G401 (cell line): ENCODE measurements at regions not wholly inside any gene's neighbourhood (a gene's known extent, or its start where the extent isn't known, plus 50 kb on each side); places are given as distances from the start of the nearest gene placed in this dataset.

Experiments used
- DNase-seq: peaks from one replicate; pipeline ENCODE4 v3.0.0-alpha.2; 2015; ENCODE audit warnings: low spot score
- in situ Hi-C: cut with HindIII; loops from 2 replicates; pipeline ENCODE4 v1.10.0; 2016; ENCODE audit warnings: low sequenced_read_pairs, mixed read lengths

DNA sequence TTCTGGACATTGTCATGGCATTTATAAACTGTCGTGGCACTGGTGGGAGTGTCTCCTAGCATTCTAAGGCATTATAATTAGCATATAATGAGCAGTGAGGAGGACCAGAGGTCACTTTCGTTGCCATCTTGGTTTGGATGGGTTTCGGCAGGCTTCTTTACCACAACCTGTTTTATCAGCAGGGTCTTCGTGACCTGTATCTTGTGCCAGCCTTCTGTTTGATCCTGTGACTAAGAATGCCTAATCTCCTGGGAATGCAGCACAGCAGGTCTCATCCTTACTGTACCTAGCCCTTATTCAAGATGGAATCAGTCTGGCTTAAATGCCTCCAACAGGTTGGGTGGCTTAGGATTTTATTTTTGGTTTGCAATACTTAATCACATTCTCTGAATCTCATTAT, 142.7 kb upstream of the GGTLC1 start:
- in situ Hi-C loops: no loop called here
- no peak for DNase-seq

DNA sequence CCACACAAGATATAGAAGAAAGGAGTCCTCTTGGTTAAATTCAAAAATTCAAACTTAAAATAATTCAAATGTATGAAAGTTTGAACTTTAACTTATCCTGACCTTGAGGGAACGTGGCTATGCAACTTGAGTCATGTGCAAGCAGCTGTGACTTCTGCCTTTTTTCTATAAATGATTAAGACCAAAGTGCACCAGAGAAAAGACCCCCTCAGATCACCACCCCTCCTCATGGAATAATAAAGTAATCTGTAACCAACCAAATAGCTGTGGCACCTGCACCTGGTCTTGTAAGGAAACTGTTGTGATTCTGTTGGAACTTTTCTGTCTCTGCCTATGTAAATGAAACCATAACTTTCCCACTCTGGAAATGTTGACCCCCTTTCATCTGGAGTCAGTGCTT, 141.1 kb upstream of the GGTLC1 start:
- in situ Hi-C loops: no loop called here
- no peak for DNase-seq

DNA sequence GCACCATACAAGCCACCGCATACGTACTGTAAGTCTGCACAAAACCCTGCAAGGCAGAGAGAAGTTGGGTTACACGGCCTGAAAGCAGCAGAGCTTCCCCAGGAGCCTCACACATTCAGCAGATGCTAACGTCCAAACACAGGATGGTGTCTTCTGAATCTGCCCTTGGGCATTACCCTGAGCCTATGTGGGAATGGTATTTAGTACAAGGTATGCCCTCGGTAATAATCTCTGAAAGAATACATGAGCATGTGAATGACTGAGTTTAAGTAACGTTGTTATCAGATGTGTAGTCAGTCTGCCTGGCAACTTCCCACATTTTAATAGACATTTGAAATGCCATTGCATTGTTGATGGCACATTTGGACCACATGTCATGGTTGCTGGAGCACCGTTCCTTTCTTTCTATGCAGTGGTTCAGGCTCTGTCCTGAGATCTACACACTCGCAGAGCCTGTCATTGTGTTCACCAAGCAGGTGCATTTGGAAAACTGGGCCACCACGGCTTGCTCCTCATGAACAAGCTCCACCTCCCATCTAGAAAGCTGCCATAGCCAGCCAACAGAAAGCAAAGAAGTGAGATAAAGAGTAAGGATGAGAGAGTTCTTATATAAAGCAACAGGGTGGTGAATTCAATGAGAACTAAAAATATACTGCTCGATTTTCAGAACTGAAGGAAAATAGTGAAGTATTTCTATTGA, 136.5 kb upstream of the GGTLC1 start:
- DNase-seq: no peak
- in situ Hi-C loops: no loop called here

DNA sequence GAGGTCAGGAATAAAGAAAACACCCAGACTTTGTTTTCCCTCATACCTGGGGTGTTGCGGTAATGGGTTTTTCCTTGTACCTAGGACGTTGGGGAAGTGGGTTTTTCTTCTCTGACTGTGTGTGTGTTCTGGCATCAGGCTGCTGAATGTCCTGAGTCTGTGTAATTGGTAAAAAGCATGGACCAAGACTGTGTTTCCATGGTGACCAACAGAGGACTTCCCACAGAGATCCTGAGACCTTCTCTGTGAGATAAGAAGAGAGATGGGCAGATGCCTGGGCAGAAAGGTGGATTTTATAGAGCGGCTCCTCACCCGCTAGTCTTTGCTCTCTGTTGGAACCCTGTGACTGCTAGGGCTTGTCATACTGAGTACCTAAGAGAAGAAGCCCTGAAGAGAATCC, 135.4 kb upstream of the GGTLC1 start:
- in situ Hi-C loops: no loop called here
- no peak for DNase-seq

DNA sequence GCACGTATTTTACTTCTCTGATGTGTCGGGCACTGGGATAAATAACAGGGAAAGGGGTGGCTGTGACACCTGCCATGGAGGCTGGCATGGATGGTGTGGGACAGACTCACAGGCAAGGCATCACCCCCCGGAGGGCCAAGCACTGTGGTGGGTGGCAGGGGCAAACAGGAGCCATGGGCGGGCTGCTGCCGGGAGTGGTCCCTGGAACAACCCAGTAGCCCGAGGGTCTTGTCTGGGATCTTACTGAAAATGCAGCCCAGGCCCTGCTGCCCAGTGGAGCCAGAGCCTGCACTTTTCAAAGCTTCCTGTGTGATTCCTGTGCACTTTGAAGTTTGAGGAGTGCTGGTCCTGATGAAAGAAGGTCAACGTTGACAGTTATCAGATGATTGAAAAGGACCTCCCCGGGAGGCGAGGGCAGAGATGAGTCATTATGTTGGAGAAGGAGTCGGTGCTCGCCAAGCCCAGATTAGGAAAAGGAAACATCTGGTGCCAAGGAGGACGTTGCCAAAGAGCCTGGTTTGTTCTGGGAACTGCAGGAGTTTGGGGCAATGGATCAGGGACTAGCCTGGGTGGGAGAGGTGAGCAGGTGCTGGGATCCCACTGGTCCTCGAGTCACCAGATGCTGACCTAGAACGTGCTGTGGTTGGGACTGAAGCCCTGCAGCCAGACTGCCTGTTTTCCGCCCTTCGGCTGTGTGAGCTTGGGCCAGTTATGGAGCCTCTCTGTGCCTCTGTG, 130.0 kb upstream of the GGTLC1 start:
- no peak for DNase-seq
- in situ Hi-C loops: no loop called here

DNA sequence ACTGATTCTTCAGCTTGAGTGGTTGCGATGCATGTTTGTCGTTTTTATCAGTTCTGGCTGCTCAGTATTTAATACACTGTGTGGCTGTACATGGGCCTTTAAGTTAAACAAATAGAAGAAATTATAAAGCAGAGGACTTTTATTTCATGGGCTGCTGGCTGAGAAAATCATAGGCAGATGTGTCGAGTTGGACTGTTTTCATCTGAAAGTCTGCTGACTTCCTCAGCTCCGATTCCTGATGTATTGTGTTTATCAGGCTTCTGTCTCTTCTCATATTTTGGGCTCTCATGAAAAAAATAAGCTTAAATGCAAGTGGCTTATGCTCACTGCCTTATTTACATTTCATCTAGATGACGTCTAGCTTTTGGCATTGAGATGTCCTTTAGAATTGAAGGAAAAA, 129.5 kb upstream of the GGTLC1 start:
- in situ Hi-C loops: no loop called here
- DNase-seq: no peak

DNA sequence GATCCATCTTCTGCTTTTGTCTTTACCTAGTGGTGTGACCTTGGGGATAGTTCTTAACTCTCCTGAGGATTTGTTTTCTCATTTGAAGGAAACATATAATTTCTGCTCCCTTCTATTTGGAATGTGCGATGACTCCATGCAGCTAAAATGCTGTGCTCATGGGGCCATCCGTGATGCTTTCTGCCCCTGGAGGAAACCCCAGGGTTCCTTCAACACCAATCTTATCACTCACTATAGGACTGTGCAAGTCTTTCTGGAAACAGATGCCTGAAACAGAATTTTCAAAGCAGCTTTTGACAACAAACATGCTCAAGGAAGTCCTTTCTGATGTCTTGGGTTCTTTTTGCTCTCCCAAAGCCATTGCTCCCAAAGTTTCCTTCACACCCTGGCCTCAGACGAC, 128.8 kb upstream of the GGTLC1 start:
- in situ Hi-C loops: no loop called here
- no peak for DNase-seq

DNA sequence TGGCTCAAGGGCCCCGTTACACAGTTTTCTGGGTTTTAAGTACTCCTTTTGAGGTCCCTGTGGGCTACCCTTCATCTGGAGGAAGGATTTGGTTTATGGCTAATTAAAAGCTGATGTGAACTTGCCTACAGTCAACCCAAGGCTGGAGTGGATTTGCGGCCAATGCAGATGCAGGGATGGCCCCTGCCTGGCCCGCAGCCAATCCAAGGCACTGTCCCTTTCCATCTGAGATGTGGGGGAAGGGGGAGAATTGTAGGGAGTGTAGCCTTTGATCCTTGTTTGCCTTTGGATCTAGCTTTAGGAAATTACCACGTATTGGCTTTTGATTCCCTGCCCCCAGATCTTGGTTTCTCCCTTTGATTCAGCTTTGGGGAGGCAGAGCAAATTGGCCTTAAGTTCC, 128.0 kb upstream of the GGTLC1 start:
- in situ Hi-C loops: no loop called here
- DNase-seq: no peak

DNA sequence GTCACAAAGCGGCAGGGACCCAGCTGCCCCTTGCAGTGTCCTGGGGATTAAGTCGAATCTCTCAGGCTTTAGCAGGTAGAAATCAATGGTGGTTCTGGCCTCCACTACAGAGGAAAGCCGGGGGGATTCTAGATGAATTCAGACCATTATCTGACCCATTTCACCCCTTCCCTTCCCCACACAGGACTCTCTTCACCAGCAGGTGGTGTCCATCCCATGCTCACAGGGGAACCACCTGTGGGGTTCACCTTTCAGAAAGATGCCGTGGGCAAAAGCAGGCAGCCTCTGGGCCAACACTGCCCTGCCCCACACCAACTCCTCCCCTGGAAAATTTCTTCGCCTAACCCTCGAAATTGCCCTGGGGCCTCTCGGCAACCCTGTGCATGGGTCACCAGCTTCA, 123.8 kb upstream of the GGTLC1 start:
- in situ Hi-C loops: no loop called here
- DNase-seq: no peak

DNA sequence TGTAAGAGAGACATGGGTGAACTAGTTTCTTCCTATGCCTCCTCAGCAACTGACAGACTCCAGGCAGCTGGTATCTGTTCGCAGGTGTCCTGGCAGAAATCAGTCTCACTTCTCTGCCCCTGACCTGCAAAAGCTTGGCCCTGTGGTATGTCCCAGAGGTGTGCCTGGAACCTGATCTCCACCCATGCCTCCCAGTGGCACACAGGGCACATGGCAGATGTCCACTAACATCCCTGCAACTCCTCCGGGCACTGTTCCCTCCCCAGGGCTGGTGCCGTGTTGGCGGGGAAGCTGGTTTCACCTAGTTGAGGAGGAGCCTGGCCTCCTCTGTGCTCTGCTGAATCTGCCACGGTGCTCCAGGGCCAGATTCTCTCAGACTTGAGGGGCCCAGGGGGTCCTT, 123.3 kb upstream of the GGTLC1 start:
- in situ Hi-C loops: no loop called here
- no peak for DNase-seq

DNA sequence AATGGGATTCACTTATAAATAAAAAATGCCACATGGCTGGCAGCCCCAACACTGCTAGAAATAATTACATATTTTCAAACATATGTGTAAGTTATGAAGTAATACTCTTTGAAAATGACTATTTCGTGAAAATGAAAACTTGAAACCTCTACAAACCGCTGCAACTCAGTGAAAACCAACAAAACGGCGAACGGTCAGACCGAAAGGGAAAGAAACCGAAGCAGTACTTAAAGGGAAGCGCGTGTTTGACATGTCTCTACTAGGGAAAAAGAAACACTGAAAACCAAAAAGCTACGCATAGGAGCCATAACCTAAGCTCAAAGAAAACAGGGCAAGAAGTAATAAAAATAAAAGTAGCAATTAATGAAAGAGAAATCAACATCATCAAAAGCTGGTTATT, 121.0 kb upstream of the GGTLC1 start:
- in situ Hi-C loops: no loop called here

DNA sequence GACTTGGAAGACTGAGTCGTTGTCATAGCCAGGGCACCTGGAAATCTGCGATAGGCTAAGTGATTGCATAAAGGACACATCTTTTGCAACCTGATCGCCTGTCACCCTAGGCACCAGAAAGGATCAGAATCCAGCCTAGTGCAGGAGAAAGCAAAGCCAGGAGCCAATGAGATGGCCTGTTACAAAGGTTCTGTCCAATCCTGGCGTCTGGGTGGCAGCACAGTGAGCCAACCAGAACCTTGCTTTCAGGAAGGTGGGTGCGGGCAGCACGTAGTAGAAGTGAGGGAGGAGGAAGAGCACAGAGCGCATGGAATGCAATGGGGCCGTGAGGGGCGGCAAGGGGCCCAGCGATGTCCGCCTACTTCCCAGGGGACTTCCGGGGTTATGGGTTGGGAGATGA, 120.4 kb upstream of the GGTLC1 start:
- in situ Hi-C loops: no loop called here
- DNase-seq: no peak

More for the DNA sequence above, 121.0 kb upstream of the GGTLC1 start:
- no peak for DNase-seq

DNA sequence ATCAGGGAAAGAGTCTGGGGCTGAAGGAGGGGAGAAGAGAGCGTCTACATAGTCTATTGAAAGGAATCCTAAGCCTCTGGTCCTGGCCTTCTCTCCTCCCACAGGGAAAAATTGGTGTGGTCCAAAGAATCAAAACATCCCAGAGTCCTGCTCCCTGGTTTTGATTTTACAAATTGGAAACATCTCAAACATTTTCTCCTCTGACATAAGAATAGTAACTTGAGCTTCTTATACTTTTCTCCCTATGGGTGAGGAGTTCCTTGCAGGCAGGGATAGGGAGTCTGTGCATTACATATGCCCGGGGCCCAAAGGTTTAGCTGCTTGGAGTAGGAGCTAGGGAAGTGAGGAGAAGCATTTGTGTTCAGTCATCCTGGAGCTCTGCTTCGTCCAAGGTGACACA, 120.0 kb upstream of the GGTLC1 start:
- no peak for DNase-seq
- in situ Hi-C loops: no loop called here

DNA sequence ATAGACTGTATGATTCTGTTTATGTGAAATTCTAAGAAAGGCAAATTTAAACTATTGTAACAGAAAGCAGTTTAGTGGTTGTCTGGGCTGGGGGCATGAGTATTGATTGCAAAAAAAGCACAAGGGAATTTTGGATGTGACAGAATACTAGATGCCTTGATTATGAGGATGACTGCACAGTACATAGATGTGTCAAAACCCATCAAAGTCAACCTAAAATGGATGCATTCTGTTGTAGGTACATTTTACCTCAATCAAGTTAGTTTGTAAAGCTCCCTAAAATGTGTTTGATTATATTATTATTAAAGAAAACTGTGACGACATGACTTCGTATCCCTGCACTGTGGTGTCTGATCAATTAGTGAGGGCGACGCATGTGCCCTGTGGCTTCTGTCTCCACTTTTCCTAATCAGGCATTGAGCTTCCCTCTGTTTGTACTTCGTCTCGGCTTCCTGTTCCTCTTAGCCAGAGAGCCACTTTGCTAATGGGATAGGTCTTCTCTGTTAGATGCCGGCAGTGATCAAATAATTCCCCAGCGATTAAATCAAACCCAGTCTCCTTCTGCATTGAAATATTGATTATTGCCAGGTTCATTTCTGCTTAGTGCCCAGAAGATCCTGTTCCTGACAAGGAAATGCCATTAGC, 118.3 kb upstream of the GGTLC1 start:
- in situ Hi-C loops: no loop called here
- no peak for DNase-seq

DNA sequence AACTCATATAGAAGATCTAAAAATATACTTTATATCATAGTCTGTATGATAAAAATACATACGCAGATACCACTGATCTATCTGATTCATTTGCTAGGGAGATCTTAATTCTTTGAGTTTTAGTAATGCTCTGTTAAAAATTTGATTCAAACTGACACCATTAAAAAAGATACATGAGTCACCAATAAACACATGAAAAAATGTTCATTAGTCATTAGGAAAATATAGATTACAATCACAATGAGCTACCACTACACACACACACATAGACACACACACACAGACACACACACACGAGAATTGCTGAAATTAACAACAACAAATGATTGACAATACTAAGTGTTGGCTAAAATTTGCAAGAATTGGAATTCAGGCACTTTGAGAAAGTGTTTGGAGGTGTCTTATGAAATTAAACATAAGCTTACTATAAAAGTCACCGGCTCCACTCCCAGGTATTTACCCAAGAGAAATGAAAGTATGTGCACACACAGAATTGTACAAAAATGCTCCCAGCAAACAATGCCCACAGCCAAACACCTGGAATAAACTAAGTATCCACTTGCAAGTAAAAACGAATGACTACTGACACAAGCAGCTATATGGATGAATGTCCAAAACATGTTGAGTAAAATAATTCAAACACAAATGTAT, 117.7 kb upstream of the GGTLC1 start:
- in situ Hi-C loops: no loop called here

DNA sequence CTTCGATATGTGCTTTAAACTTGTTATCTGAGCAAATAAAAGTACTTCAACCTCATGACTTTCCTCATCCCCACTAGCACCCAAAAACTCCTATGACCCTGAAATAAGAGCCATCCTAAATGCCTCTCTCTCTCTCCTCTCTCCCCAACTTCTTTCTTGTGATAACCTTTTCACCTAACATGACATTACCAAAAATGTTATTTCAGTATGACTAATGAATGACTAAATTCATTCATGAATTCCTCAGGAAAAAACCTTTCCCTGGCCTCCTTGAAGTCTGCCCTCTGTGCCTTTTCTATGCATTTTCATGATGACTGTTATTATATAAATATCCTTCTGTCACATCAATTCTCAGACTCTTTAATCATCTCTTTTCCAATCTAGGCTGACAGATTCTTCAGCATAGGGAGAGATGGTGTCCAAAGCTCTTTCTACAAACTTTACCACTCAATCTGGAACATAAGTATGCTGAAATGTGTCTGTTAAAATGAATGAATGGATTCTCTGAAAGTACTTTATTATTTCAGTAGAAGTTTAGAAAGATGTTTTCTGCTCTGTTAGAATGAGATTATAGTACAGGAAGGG, 114.3 kb upstream of the GGTLC1 start:
- in situ Hi-C loops: no loop called here
- DNase-seq: no peak

More for the DNA sequence above, 117.7 kb upstream of the GGTLC1 start:
- DNase-seq: no peak

DNA sequence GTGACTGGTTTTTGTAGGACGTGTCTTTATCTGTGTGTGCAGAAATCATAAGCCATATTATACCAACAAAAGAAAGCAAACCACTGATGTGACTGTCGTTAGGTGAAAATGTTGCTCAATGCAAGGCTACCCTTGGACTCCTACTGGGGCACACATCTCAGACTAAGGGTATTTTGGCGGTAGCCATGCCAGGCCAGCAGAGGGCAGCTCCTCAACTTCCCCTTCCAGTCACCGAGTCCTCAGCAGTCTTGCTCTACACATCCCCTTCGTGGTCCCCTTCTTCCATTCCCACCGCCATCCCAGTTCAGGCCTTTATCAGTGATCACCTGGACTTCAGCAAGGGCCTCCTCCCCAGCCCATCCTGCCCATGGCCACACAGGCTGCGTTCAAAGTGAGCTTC, 113.7 kb upstream of the GGTLC1 start:
- no peak for DNase-seq
- in situ Hi-C loops: no loop called here

DNA sequence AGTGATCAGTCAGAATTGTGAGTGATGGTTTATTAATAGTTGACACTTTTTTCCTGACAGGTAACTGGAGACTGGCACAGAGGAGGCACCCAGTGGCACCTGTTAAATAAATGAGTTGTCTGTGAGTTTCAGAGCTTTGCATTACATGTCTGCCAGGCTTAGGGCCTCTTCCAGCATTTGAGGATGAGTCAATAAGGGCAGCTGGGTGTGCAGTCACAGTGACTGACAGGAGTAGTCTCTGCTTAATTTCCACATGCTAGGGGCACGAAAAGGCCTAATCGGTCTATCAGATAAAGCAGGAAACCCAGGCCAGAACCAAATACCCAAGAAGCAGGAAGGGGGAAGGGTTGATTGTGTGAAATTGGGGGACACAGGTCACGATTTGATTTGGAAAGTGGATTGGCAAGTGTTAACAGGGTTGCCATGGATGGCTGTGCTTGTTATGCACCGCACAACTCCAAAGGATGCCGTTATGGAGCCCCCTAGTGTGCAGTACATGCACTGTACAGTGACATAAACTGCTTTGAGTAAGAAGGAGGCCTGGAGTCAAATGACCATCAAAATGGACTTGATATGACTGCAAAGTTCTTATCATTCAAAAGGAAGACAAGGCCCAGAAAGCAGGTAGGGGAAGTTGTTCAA, 111.9 kb upstream of the GGTLC1 start:
- in situ Hi-C loops: no loop called here
- DNase-seq: peak; percentile 29

DNA sequence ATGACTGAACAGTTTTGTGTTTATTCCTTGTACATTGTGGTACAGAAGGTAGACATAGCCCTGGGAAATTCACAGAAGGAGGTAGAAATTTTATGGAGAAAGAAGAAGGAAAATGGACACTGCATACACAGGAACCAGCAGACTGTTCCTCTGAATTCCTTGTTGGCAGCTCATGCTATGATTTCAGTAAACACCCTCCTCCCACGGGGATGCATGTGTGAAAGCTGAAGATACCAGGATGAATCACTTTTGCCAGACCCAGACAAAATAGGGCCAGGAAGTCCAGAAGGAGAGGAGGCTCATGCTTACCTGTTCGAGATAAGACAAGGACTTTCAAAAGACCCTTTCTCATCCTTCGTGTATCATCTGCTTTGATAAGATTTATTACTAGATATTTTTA, 110.3 kb upstream of the GGTLC1 start:
- in situ Hi-C loops: no loop called here
- DNase-seq: no peak
